Liver (tissue), 8 donors: ENCODE measurements at regions not wholly inside any gene's neighbourhood (a gene's known extent, or its start where the extent isn't known, plus 50 kb on each side); places are given as distances from the start of the nearest gene placed in this dataset.

Source experiments
- DNase-seq: peaks from one replicate; pipeline ENCODE4 v3.0.0-alpha.2; 2017; ENCODE audit warnings: low spot score
- H3K27ac ChIP-seq, 2 donors: one replicate each; pipeline ENCODE4 v1.7.0; 2013; ENCODE audit warnings: inconsistent platforms in 2 of 2, low read length in 2 of 2, control low read depth in 1 of 2, low read depth in 1 of 2, mild to moderate bottlenecking in 1 of 2
- H3K27me3 ChIP-seq, 4 donors: one replicate each; pipeline versions ENCODE4 v1.6.1 to v1.7.0; 2013; ENCODE audit warnings: low read length in 3 of 4, inconsistent platforms in 1 of 4, mild to moderate bottlenecking in 1 of 4, moderate library complexity in 1 of 4; ENCODE audit not compliant: control insufficient read depth in 4 of 4, insufficient read depth in 4 of 4
- H3K36me3 ChIP-seq, 4 donors: one replicate each; pipeline versions ENCODE4 v1.6.1 to v1.7.0; 2013; ENCODE audit warnings: low read length in 3 of 4, mild to moderate bottlenecking in 3 of 4, low read depth in 1 of 4, moderate library complexity in 1 of 4; ENCODE audit not compliant: control insufficient read depth in 4 of 4, insufficient read depth in 3 of 4
- H3K4me1 ChIP-seq, 4 donors: one replicate each; pipeline versions ENCODE4 v1.6.1 to v1.7.0; 2013; ENCODE audit warnings: low read length in 3 of 4, mild to moderate bottlenecking in 3 of 4, moderate library complexity in 1 of 4; ENCODE audit not compliant: control insufficient read depth in 4 of 4, insufficient read depth in 4 of 4
- H3K4me3 ChIP-seq, 3 donors: one replicate each; pipeline versions ENCODE4 v1.6.1 to v1.7.0; 2013; ENCODE audit warnings: low read length in 3 of 3, control low read depth in 1 of 3, low read depth in 1 of 3, mild to moderate bottlenecking in 1 of 3
- H3K9ac ChIP-seq, 2 donors: one replicate each; pipeline ENCODE4 v1.7.0; 2013; ENCODE audit warnings: low read length in 2 of 2, mild to moderate bottlenecking in 2 of 2, moderate library complexity in 2 of 2, control low read depth in 1 of 2, low read depth in 1 of 2
- H3K9me3 ChIP-seq, 4 donors: one replicate each; pipeline versions ENCODE4 v1.6.1 to v1.7.0; 2013; ENCODE audit warnings: low read length in 3 of 4; ENCODE audit not compliant: control insufficient read depth in 4 of 4
- EGR1 ChIP-seq, 2 donors: IDR thresholded peaks; 2 replicates each; pipeline ENCODE4 v1.6.1; 2016 to 2018; ENCODE audit warnings: antibody characterized with exemption in 2 of 2, low read depth in 2 of 2
- FOXA2 ChIP-seq: IDR thresholded peaks from 2 replicates; pipeline ENCODE4 v1.6.1; 2016; ENCODE audit warnings: antibody characterized with exemption
- GABPA ChIP-seq, 2 donors: IDR thresholded peaks in 1 of 2; conservative IDR thresholded peaks in 1 of 2; 2 replicates each; pipeline ENCODE4 v1.6.1; 2016; ENCODE audit warnings: antibody characterized with exemption in 2 of 2, mild to moderate bottlenecking in 1 of 2, moderate library complexity in 1 of 2
- HNF4A ChIP-seq, 2 donors: conservative IDR thresholded peaks; 2 replicates each; pipeline ENCODE4 v1.6.1; 2016; ENCODE audit warnings: antibody characterized with exemption in 2 of 2, mild to moderate bottlenecking in 2 of 2
- HNF4G ChIP-seq: IDR thresholded peaks from 2 replicates; pipeline ENCODE4 v1.6.1; 2016; ENCODE audit warnings: antibody characterized with exemption
- RAD21 ChIP-seq, 2 donors: IDR thresholded peaks; 2 replicates each; pipeline ENCODE4 v1.6.1; 2016; ENCODE audit warnings: antibody characterized with exemption in 2 of 2, mild to moderate bottlenecking in 2 of 2
- SP1 ChIP-seq: IDR thresholded peaks from 2 replicates; pipeline ENCODE4 v1.6.1; 2018; ENCODE audit warnings: antibody characterized with exemption, mild to moderate bottlenecking
- TAF1 ChIP-seq: conservative IDR thresholded peaks from 2 replicates; pipeline ENCODE4 v1.6.1; 2016; ENCODE audit warnings: antibody characterized with exemption, mild to moderate bottlenecking
- YY1 ChIP-seq: IDR thresholded peaks from 2 replicates; pipeline ENCODE4 v1.6.1; 2016; ENCODE audit warnings: antibody characterized with exemption, mild to moderate bottlenecking
- WGBS: extraction: QIAGEN DNeasy Blood & Tissue Kit; methylation state at CpG from one replicate; pipeline ENCODE4 v1.1.7; 2013; 5-methylcytosine and 5-hydroxymethylcytosine counted together
- TF ChIP-seq, protein P1 (sequence below): fragments of 150-350 bp; IDR thresholded peaks from 2 replicates; pipeline ENCODE4 v1.5.1; 2017; ENCODE audit warnings: improper control_type of control experiment, low read depth, low read length; ENCODE audit not compliant: missing input control
- TF ChIP-seq, protein P2 (sequence below): IDR thresholded peaks from 2 replicates; pipeline ENCODE4 v1.6.1; 2016; ENCODE audit warnings: antibody characterized with exemption, mild to moderate bottlenecking
- TF ChIP-seq, protein P3 (sequence below): IDR thresholded peaks from 2 replicates; pipeline ENCODE4 v1.6.1; 2016; ENCODE audit warnings: antibody characterized with exemption
- donor health status: healthy.
- donor health status: healthy.
- donor health status: healthy.
- donor health status: healthy.
- donor health status: healthy.

DNA sequence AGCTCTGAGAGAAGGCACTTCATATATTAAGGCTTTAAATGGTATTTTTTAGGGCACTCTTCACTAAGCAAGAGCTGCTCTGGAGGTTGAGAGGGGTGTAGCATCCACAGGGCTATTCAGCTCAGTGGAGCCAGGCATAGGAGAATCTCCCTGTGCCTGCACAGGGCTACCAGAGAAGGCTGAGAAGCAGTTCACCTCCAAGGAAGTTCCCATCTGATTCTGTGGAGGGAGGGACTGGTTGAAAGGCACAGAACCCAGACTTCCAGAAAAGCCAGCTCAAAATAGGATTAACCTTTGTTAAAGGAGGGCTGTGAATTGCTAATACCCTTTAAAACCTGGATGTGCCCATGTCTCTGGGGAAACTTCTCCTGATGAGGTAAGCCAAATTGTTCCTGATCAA, 304.5 kb downstream of the TTLL7 start:
- Histone ChIP-seq H3K9me3 (no peaks in the 10 kb centered on the region), H3K36me3 (no peaks in the 10 kb centered on the region), H3K27ac (no peak overlapping the region), H3K9ac (no peak overlapping the region), H3K4me3 (no peak overlapping the region), H3K4me1 (peaks cover 0 to 10% (median 8%) of the 10 kb centered on the region in 4 donors), H3K27me3 (no peaks in the 10 kb centered on the region)
- no peak for TF ChIP-seq YY1
- TF ChIP-seq EGR1 (IDR thresholded peaks at IDR 0.05; ENCODE audit: low read depth in 2 of 2) = no peak
- no peak for TF ChIP-seq RAD21 (IDR thresholded peaks at IDR 0.05)
- TF ChIP-seq FOXA2 = no peak
- TF ChIP-seq, protein P1, sequence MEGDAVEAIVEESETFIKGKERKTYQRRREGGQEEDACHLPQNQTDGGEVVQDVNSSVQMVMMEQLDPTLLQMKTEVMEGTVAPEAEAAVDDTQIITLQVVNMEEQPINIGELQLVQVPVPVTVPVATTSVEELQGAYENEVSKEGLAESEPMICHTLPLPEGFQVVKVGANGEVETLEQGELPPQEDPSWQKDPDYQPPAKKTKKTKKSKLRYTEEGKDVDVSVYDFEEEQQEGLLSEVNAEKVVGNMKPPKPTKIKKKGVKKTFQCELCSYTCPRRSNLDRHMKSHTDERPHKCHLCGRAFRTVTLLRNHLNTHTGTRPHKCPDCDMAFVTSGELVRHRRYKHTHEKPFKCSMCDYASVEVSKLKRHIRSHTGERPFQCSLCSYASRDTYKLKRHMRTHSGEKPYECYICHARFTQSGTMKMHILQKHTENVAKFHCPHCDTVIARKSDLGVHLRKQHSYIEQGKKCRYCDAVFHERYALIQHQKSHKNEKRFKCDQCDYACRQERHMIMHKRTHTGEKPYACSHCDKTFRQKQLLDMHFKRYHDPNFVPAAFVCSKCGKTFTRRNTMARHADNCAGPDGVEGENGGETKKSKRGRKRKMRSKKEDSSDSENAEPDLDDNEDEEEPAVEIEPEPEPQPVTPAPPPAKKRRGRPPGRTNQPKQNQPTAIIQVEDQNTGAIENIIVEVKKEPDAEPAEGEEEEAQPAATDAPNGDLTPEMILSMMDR = no peak
- no peak for TF ChIP-seq GABPA (IDR thresholded peaks at IDR 0.05 in 1 of 2, conservative IDR thresholded peaks at IDR 0.05 in 1 of 2)
- DNase-seq = no peak

DNA sequence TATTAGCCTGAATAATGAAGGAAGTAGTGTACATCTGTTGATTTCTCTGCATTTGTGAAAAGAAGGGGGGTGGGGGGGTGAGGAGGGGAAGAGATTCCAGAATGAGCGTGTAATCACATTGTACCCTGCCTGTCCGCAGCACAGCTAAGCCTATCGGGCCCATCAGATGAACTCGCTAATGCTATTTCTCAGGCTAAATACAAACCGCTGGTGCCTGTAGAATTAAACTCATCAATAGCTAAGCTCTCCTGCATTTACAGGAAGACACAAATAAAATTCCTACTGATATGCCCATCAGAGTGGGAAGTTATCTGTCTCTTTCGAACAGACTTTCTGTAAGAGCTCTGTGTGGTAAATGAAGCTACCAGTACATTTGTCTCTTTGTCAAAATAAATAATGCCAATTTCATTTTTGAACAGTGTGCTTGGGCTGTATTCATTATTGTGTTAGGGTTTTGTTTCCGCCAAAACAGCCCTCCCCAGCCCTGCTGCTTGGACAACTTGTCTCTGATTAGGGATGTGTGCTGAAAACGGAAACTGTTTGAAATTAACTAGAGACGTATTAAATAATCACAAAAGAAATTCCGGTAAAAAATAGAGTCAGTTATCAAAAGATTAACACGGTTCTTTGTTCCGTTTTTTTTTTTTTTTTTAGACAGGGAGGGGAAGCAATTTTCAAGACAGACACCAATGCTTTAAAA, 305.4 kb downstream of the TTLL7 start:
- DNase-seq = no peak
- Histone ChIP-seq H3K4me3 (peak overlapping the region in 2 of 3 donors; percentile 45 to 58), H3K27me3 (no peaks in the 10 kb centered on the region), H3K4me1 (peaks cover 0 to 10% (median 8%) of the 10 kb centered on the region in 4 donors), H3K36me3 (no peaks in the 10 kb centered on the region), H3K9me3 (no peaks in the 10 kb centered on the region), H3K9ac (peak overlapping the region; percentile 23 to 79), H3K27ac (peak overlapping the region; percentile 31 to 58)
- TF ChIP-seq RAD21 (IDR thresholded peaks at IDR 0.05) = peak in 1 of 2 donors; percentile 2
- TF ChIP-seq HNF4G = no peak
- WGBS = 20% methylated on average over 12 of the region's 12 CpGs

DNA sequence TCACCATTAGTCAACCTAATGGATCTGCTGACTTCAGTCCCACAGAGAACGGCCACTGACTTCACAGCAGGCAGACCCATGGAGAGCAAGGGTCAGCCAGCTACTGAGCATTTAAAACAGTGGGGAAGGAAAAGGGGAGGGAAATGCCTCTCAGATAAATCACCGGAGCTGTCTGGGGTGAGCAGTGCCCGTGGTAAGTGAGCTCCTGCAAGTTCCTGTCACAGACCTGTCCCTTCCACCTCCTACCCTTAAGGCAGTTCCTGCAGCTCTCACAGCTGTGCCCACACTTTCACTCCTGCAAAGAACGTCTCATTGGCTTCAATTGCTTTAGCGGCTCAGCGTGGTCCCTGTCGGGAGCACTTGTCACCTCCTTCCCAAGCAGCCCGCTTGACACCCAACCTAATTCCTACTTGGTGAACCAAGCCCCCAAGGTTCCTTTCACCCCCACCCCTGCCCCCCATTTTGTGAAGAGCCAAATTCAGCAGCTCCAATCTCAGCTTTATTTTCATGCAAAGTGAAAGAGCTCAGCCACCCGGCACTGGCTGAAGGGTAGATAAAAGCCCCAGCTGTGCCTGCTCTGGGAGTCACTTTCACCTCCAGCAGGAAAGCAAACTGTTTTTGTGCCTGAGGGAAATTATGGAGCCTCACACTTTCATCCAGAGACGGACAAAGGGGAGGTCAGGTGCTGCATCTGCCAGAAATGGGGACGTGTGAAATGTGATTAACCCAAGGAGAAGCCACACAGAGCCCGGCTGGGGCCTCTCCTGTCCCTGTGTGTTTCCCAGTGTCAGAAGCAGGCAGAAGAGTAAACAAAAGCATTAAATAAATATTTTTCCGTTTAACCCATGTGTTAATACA, 306.2 kb downstream of the TTLL7 start:
- Histone ChIP-seq H3K4me3 (peak overlapping the region; percentile 28 to 58 (median 45)), H3K27ac (peak overlapping the region; percentile 31 to 58), H3K27me3 (no peaks in the 10 kb centered on the region), H3K36me3 (no peaks in the 10 kb centered on the region), H3K9me3 (no peaks in the 10 kb centered on the region), H3K9ac (peak overlapping the region; percentile 23 to 79), H3K4me1 (peaks cover 0 to 10% (median 8%) of the 10 kb centered on the region in 4 donors)
- TF ChIP-seq EGR1 (IDR thresholded peaks at IDR 0.05; ENCODE audit: low read depth in 2 of 2) (no peak), YY1 (no peak), SP1 (peak; percentile 46), TAF1 (peak; percentile 36), RAD21 (IDR thresholded peaks at IDR 0.05) (peak; percentile 1 to 5), HNF4A (conservative IDR thresholded peaks at IDR 0.05) (peak in 1 of 2 donors; percentile 20)
- TF ChIP-seq, protein P2, sequence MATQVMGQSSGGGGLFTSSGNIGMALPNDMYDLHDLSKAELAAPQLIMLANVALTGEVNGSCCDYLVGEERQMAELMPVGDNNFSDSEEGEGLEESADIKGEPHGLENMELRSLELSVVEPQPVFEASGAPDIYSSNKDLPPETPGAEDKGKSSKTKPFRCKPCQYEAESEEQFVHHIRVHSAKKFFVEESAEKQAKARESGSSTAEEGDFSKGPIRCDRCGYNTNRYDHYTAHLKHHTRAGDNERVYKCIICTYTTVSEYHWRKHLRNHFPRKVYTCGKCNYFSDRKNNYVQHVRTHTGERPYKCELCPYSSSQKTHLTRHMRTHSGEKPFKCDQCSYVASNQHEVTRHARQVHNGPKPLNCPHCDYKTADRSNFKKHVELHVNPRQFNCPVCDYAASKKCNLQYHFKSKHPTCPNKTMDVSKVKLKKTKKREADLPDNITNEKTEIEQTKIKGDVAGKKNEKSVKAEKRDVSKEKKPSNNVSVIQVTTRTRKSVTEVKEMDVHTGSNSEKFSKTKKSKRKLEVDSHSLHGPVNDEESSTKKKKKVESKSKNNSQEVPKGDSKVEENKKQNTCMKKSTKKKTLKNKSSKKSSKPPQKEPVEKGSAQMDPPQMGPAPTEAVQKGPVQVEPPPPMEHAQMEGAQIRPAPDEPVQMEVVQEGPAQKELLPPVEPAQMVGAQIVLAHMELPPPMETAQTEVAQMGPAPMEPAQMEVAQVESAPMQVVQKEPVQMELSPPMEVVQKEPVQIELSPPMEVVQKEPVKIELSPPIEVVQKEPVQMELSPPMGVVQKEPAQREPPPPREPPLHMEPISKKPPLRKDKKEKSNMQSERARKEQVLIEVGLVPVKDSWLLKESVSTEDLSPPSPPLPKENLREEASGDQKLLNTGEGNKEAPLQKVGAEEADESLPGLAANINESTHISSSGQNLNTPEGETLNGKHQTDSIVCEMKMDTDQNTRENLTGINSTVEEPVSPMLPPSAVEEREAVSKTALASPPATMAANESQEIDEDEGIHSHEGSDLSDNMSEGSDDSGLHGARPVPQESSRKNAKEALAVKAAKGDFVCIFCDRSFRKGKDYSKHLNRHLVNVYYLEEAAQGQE = peak; percentile 21
- TF ChIP-seq, protein P3, sequence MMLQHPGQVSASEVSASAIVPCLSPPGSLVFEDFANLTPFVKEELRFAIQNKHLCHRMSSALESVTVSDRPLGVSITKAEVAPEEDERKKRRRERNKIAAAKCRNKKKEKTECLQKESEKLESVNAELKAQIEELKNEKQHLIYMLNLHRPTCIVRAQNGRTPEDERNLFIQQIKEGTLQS = no peak
- DNase-seq = peak; percentile 37
- 5% methylated on average over 13 of the region's 13 CpGs for WGBS
